ENCODE measurements at regions not wholly inside any gene's neighbourhood (a gene's known extent, or its start where the extent isn't known, plus 50 kb on each side); places are given as distances from the start of the nearest gene placed in this dataset.

- H3K4me3 ChIP-seq (ENCODE audit: low read depth, low read length), result no peak overlapping the region
- DNase-seq (ENCODE audit: low read depth), result no peak
- TF ChIP-seq CTCF (IDR thresholded peaks at IDR 0.05; ENCODE audit: low read depth, low read length, missing control alignments), result no peak
These were observed 98.0 kb upstream of the THY1 start for GRCh38 chr11:119520966-119521365.

GRCh38 chr11:119520400-119520799 lies 97.4 kb upstream of the THY1 start:
- no peak for DNase-seq (ENCODE audit: low read depth)
- TF ChIP-seq CTCF (IDR thresholded peaks at IDR 0.05; ENCODE audit: low read depth, low read length, missing control alignments), result no peak
- no peak overlapping the region for H3K4me3 ChIP-seq (ENCODE audit: low read depth, low read length)

GRCh38 chr11:119519796-119520195 lies 96.8 kb upstream of the THY1 start:
- no peak for DNase-seq (ENCODE audit: low read depth)
- no peak for TF ChIP-seq CTCF (IDR thresholded peaks at IDR 0.05; ENCODE audit: low read depth, low read length, missing control alignments)
- no peak overlapping the region for H3K4me3 ChIP-seq (ENCODE audit: low read depth, low read length)

- H3K4me3 ChIP-seq (ENCODE audit: low read depth, low read length), result no peak overlapping the region
- TF ChIP-seq CTCF (IDR thresholded peaks at IDR 0.05; ENCODE audit: low read depth, low read length, missing control alignments), result no peak
- DNase-seq (ENCODE audit: low read depth), result no peak
These were observed 96.1 kb upstream of the THY1 start for GRCh38 chr11:119518746-119519730.

- H3K4me3 ChIP-seq (ENCODE audit: low read depth, low read length), result no peak overlapping the region
- DNase-seq (ENCODE audit: low read depth), result no peak
- no peak for TF ChIP-seq CTCF (IDR thresholded peaks at IDR 0.05; ENCODE audit: low read depth, low read length, missing control alignments)
These were observed 92.9 kb upstream of the THY1 start for GRCh38 chr11:119515771-119516400.

GRCh38 chr11:119513806-119514170 lies 90.8 kb upstream of the THY1 start:
- H3K4me3 ChIP-seq (ENCODE audit: low read depth, low read length), result no peak overlapping the region
- no peak for DNase-seq (ENCODE audit: low read depth)
- no peak for TF ChIP-seq CTCF (IDR thresholded peaks at IDR 0.05; ENCODE audit: low read depth, low read length, missing control alignments)
